VCaP (cell line): ENCODE measurements at regions not wholly inside any gene's neighbourhood (a gene's known extent, or its start where the extent isn't known, plus 50 kb on each side); places are given as distances from the start of the nearest gene placed in this dataset.

Experiments used
- H3K27ac ChIP-seq: fragments of 450-650 bp; 2 replicates; pipeline ENCODE4 v1.5.1; 2017
- CTCF ChIP-seq: fragments of 450-650 bp; conservative IDR thresholded peaks from 2 replicates; pipeline ENCODE4 v1.5.1; 2017; ENCODE audit warnings: mild to moderate bottlenecking, moderate library complexity

DNA sequence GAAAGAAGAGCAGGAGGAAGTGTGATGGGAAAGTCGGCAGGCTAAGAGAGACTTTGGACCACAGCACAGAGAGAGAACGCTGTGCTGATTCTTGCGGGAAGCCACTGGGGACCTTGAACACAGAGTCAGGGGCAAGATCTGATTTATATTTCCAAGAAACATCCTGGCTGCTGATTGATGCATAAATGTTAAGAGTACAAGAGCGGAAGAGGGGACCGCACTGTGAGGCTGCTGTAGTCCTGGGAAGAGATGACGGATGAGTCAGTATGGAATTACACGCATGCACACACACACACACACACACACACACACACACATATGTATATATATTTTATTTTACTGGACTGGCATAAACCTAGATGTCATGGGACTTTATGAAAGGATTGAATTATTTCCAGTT, 865.6 kb upstream of the ID2 start:
- no peak overlapping the region for H3K27ac ChIP-seq
- no peak for TF ChIP-seq CTCF

DNA sequence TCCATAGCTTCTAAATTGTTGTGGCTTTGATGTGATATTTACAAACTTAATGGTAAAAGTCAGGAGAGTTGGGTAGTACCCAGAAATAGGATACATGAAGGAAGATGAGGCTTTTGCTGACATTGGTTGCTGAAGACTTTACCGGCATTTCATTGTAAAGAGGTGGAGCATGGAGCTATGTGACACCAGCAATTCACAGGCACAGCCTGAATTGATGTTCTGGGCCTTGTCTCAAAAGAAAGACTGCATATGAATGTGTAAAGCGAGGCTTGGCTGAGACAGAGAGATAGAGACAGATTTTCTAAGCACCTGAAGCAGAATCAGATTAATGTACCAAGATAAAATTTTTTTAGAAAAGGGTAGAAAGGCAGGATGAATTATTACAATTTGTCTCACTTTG, 864.9 kb upstream of the ID2 start:
- no peak for TF ChIP-seq CTCF
- H3K27ac ChIP-seq, result no peak overlapping the region

DNA sequence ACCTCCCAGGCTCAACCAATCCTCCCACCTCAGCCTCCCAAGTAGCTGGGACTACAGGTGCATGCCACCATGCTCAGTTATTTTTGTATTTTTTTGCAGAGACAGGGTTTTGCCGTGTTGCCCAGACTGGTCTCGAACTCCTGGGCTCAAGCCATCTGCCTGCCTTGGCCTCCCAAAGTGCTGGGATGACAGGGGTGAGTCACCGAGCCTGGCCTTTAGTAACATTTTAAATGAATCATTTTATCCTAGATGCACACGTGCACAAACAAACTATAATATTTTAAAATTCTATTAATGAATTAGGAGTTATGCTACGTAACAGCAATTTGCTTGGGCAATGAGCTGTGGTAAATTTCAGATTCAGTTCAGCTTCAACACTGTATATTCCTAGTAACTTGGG, 862.5 kb upstream of the ID2 start:
- TF ChIP-seq CTCF, result no peak
- H3K27ac ChIP-seq, result no peak overlapping the region

DNA sequence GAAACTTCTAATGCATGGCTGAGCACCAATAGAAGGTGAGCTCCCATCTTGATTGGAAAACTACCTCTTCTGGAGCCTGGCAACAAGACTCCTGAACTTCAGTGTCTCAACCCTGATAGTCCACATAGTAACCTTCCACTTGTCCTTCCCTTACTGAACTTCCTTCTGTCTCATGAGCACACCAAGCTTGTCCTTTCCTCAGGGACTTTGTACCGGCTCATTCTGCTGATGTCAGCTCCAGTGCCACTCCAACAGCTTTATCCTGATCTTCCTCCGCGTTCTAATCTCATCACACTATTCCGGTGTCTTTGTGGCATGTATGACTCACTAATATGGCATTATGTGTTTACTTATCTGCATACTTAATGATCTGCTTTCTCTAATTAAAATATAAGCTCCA, 862.0 kb upstream of the ID2 start:
- no peak for TF ChIP-seq CTCF
- H3K27ac ChIP-seq, result no peak overlapping the region

DNA sequence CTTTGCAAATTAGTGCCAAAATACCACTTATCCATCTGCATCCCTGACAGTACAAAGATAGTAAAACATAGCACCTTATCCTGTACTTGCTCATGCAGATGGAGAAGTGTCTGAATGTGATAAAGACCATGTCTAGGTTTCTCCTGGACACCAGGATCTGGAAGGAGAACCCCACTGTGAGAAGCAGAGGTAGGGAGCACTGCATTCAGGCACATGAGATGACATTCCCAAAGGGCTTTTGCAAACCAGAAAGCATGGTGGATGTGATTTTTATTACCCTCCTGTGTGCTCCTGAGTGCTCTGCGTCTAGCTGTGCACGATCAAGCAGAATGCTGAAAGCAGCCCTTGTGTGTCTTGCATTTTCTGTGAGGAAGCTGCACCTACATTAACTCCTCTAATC, 857.6 kb upstream of the ID2 start:
- no peak overlapping the region for H3K27ac ChIP-seq
- TF ChIP-seq CTCF, result no peak

DNA sequence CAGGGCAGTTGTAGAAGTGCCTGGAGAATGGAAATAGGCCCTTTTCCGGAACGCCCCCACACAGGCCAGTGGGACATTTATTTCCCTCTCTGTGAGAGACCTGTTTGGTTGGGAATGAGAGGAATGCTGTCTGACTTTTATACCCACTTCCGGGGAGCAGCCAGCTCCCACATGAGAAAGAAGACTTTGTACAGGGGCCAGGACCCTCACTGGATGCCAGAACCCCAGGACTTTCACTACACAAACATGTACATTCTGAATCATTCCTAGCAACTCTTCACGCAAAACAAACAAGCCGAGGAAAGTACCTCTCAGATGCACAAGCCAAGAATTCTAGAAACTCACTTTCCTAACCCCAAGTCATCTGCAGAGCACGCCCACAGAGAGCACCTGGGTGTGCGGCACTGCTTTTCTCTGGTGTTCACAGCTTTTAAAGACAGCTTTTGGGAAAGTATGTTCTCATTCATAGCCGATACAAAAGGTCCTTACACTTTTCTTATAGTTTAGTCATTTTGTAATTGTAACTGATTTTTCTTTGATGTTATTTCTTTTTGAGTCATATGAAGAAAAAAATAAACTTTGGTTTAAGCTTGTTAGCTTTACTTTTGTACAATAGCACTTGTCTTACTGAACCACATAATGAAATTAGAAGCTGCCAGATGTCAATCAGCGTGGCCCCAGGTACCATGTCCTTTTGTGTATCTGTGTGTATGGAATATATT, 856.1 kb upstream of the ID2 start:
- no peak for TF ChIP-seq CTCF
- no peak overlapping the region for H3K27ac ChIP-seq

DNA sequence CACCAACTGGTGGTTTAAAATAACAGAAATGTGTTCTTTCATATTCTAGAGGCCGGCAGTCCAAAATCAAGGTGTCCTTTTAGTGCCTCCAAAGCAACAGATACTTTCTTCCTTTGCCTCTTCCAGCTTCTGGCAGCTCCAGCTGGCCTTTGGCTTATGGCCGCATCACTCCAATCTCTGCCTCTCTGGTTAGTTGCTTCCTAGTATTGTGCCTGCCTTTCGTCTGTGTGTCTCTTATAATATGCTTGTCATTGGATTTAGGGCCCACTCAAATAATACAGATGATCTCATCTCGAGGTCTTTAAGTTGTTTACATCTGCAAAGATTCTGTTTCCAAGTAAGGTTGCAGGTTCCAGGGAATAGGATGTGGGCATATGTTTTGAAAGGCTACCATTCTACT, 855.2 kb upstream of the ID2 start:
- H3K27ac ChIP-seq, result no peak overlapping the region
- TF ChIP-seq CTCF, result no peak
